LNCaP clone FGC (cell line): ENCODE measurements at regions not wholly inside any gene's neighbourhood (a gene's known extent, or its start where the extent isn't known, plus 50 kb on each side); places are given as distances from the start of the nearest gene placed in this dataset.

Source experiments
- DNase-seq: peaks from one replicate; pipeline ENCODE4 v3.0.0-alpha.2; 2011; ENCODE audit warnings: low read depth
- H3K4me3 ChIP-seq: 2 replicates; pipeline ENCODE4 v1.5.1; 2011; ENCODE audit warnings: mild to moderate bottlenecking, low read depth, low read length, control low read depth
- TF ChIP-seq, protein P1 (sequence below): IDR thresholded peaks from 2 replicates; pipeline ENCODE4 v1.5.1; 2012; ENCODE audit warnings: mild to moderate bottlenecking; ENCODE audit not compliant: control insufficient read depth, insufficient read depth; ENCODE audit errors: extremely low read depth

- TF ChIP-seq, protein P1, sequence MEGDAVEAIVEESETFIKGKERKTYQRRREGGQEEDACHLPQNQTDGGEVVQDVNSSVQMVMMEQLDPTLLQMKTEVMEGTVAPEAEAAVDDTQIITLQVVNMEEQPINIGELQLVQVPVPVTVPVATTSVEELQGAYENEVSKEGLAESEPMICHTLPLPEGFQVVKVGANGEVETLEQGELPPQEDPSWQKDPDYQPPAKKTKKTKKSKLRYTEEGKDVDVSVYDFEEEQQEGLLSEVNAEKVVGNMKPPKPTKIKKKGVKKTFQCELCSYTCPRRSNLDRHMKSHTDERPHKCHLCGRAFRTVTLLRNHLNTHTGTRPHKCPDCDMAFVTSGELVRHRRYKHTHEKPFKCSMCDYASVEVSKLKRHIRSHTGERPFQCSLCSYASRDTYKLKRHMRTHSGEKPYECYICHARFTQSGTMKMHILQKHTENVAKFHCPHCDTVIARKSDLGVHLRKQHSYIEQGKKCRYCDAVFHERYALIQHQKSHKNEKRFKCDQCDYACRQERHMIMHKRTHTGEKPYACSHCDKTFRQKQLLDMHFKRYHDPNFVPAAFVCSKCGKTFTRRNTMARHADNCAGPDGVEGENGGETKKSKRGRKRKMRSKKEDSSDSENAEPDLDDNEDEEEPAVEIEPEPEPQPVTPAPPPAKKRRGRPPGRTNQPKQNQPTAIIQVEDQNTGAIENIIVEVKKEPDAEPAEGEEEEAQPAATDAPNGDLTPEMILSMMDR = no peak
- DNase-seq = no peak
- H3K4me3 ChIP-seq = no peak overlapping the region
Measured at GRCh38 chr4:123105026-123105420, 182.6 kb upstream of the NUDT6 start.

- no peak for DNase-seq
- TF ChIP-seq, protein P1 = no peak
- H3K4me3 ChIP-seq = no peak overlapping the region
Measured at GRCh38 chr4:123106747-123107146, 184.3 kb upstream of the NUDT6 start.

DNA sequence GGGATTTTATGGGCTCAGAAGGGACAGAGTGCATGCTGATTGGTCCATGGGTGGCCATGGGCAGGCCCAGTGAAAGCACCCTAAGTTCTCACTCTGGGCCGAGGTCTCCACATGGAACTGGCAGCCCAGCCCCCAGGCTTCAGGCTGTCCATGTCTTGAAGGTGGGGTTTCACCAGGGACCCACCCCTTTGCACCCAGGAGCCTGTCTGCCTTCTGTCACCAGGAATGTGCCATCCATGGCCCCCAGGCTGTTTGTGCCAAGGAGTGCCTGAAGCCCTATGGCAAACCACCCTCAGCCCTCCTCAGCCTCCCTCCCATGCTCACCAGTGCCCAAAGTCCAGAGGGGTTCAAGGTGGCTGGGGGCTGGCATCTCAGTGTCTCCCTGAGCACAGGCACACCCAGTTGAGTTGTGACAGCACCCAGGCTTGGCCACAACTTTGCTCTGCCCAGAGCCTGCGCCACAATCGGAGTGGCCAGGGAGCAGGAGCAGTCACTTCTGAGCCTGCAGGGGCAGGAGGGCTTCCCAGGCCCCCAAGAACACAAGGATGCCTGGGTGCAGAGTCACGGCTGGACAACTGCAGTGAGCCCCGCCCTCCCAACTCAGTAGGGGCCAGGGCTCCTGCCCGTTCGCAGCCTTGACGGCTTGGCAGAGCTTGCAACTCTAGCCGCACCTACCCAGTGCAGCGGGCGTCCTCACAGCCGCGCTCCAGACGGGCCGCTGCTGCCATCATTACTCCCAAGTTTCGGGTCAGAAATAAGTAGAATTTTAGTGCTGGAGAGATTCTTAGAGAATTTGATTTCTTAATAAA, 185.3 kb upstream of the NUDT6 start:
- TF ChIP-seq, protein P1 = no peak
- DNase-seq = no peak
- H3K4me3 ChIP-seq = no peak overlapping the region

GRCh38 chr4:123109139-123109538, 186.7 kb upstream of the NUDT6 start:
- H3K4me3 ChIP-seq = no peak overlapping the region
- no peak for DNase-seq
- TF ChIP-seq, protein P1 = no peak

DNA sequence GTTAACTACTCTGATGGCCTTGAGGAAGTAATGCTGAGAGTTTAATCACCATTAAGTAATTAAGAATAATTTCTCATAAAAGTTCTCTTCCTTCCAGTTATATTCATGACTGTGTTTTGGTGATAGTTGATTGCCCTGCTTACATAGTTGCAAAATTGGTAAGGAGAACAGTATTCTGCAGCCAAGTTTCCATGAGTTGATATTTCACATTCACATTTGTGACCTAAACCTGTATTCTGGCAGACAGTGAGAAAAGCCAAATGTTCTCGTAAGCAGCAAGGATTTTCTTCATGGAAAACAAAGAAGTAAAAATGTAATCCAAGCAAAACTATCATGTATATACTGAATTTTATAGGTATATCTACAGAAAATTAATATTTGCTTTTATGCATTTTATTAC, 187.8 kb upstream of the NUDT6 start:
- TF ChIP-seq, protein P1 = no peak
- no peak for DNase-seq
- no peak overlapping the region for H3K4me3 ChIP-seq

DNA sequence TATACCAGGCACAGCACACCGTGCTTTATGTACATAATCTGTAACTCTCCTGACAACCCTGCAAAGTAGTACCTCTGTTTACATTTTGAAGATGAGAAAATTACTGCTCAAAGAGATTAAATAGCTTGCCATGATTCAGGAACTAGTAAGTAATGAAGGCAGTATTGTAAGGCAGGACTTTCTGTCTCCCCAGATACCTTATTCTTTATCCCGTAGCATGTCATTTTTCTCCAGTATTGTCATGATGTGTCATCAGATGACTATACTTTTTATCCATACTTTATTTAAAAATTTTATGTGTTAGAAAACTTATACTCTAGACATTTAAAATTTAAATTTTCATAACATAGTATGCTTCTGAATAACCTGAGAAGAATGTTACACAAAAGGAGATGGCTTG, 188.3 kb upstream of the NUDT6 start:
- TF ChIP-seq, protein P1 = no peak
- no peak overlapping the region for H3K4me3 ChIP-seq
- DNase-seq = no peak

GRCh38 chr4:123113155-123113554, 190.8 kb upstream of the NUDT6 start:
- no peak overlapping the region for H3K4me3 ChIP-seq
- DNase-seq = no peak
- TF ChIP-seq, protein P1 = no peak
